Activated CD8-positive, alpha-beta T cell treated with anti-CD3 and anti-CD28 coated beads, Interleukin-2, amount 10 ng/mL, durations not matched to agents 7 days and 5 days (primary cell): ENCODE measurements at regions not wholly inside any gene's neighbourhood (a gene's known extent, or its start where the extent isn't known, plus 50 kb on each side); places are given as distances from the start of the nearest gene placed in this dataset.

Experiments used
- ATAC-seq: fragments of 150-1000 bp; cut with Tn5 transposase; one replicate; pipeline ENCODE4 v1.10.0; 2021; ENCODE audit warnings: moderate library complexity
- CTCF ChIA-PET: fragments of 350-600 bp; sonication (Branson Sonifier 250); formaldehyde crosslinking; loops from one replicate; lab custom pipeline; 2021; ENCODE audit warnings: antibody characterized with exemption; lab: Charles Lee
- POLR2A ChIA-PET: fragments of 350-600 bp; sonication (Branson Sonifier 250); formaldehyde crosslinking; loops from one replicate; lab custom pipeline; 2021; ENCODE audit warnings: antibody characterized with exemption; lab: Charles Lee
- DNase-seq: peaks from one replicate; pipeline ENCODE4 v3.0.0-alpha.2; 2020
- H3K27ac Mint-ChIP-seq: one replicate; pipeline ENCODE4 v1.8.0; 2021; ENCODE audit warnings: mild to moderate bottlenecking, mixed read lengths
- H3K27me3 Mint-ChIP-seq: one replicate; pipeline ENCODE4 v1.8.0; 2021; ENCODE audit warnings: low read depth, mixed read lengths
- H3K36me3 Mint-ChIP-seq: one replicate; pipeline ENCODE4 v1.8.0; 2021; ENCODE audit warnings: low read depth, mixed read lengths
- H3K4me1 Mint-ChIP-seq: one replicate; pipeline ENCODE4 v1.8.0; 2021; ENCODE audit warnings: low read depth, mixed read lengths
- H3K4me3 Mint-ChIP-seq: one replicate; pipeline ENCODE4 v1.8.0; 2021; ENCODE audit warnings: mild to moderate bottlenecking, mixed read lengths
- H3K9me3 Mint-ChIP-seq: one replicate; pipeline ENCODE4 v1.8.0; 2022; ENCODE audit warnings: mixed read lengths; ENCODE audit not compliant: insufficient read depth

DNA sequence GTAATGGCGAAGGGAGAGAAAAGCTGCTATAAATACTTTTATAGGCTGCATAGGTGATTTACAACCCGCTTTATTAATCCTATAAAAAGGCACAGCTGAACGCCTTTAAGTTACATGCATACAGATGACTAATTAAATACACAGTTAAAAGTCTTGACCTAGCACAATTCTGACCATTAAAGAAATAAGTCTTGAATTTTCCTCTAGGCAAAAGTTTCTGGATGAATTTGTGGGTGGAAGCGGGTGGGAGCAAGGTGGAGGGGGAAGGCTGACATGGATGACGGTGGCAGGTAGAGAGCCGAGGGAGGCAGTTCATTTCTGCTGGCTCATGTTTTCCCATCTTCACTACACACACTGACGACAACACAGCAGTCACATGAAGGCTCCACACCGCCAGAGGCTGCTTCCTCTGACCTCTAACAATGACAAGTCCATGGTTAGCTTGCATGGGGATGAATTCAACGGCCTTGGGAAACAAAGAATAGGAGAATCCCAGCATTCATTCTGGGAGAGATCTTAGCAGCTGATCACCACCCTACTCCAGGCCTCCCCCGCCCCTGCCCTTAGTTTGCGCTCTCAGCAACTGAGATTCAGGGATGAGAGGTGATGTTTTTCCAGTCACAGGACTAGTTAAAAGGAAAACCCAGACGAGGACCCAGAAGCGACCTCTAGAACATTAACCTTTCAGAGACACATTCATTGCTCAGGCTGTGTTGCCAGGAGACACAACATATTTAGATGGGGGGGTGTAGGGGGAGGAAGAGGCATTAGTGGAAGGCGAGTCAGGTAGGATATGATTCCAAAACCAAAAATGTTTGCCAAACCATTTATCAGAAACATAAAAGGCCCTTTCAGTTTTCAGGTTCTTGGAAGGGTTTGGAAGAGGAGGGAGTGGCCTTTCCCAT, 329.3 kb downstream of the PIK3R1 start:
- no peak overlapping the region for H3K4me3 Mint-ChIP-seq
- H3K27me3 Mint-ChIP-seq = peaks cover 8% of the 10 kb centered on the region
- H3K9me3 Mint-ChIP-seq = no peaks in the 10 kb centered on the region
- H3K27ac Mint-ChIP-seq = no peak overlapping the region
- DNase-seq (no peak), ATAC-seq (no peak)
- ChIA-PET CTCF (no interaction called here), POLR2A (no interaction called here)
- H3K36me3 Mint-ChIP-seq = no peaks in the 10 kb centered on the region
- H3K4me1 Mint-ChIP-seq = no peaks in the 10 kb centered on the region

DNA sequence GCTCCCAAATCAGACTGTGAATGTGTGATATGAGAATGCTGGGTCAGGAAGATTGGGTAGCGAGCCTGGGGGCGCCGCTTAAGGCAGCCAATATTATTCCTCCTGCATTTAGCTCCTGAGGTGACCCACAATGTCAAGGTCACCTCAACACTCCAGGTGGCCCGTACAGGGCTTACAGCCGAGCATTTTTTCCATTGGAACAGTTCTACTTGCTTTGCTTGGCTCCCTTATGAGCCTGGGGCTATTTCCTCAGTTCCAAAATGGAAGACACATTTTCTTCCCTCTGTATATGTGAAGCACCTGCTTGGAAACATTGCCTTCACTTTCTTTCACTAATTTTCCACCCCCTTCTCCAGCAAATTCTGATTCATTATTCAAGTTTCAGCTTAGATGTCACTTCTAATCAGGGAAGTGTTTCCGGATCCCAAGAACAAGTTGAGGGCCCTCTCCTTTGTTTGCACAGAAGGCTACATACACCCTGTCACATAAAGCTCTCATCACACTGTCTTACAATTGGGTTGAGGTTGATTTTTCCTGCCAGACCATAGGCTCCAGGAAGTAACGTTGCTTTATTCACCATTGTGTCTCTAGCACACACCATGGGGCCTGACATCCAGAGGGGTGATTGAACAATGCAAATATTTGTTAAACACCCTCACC, 330.2 kb downstream of the PIK3R1 start:
- Mint-ChIP-seq H3K27me3 (peaks cover 4% of the 10 kb centered on the region), H3K4me1 (no peaks in the 10 kb centered on the region), H3K27ac (no peak overlapping the region), H3K9me3 (no peaks in the 10 kb centered on the region), H3K4me3 (no peak overlapping the region), H3K36me3 (no peaks in the 10 kb centered on the region)
- ATAC-seq (no peak), DNase-seq (no peak)
- ChIA-PET CTCF (no interaction called here), POLR2A (interaction anchor here (0.6 kb wide), 1 partner anchor 178 kb away, joined by 3 read pairs; no protein-coding TSS in a partner anchor)

DNA sequence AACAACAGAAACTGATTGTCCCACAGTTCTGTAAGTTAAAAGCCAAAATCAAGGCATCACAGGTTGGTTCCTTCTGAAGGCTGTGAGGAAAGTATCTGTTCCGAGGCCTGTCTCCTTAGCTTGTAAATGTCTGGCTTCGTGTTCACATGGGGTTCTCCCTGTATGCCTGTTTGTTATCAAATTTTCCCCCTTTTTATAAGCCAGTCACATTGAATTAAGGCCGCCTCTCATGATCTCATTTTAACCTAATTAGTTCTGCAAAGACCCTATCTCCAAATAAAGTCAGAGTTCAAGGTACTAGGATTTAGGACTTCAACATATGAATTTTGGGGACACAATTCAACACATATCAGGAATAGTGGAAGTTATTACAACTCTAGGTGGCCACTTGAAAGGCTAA, 331.5 kb downstream of the PIK3R1 start:
- H3K4me1 Mint-ChIP-seq = no peaks in the 10 kb centered on the region
- no peak overlapping the region for H3K4me3 Mint-ChIP-seq
- peaks cover 4% of the 10 kb centered on the region for H3K27me3 Mint-ChIP-seq
- DNase-seq (no peak), ATAC-seq (no peak)
- no peak overlapping the region for H3K27ac Mint-ChIP-seq
- no peaks in the 10 kb centered on the region for H3K36me3 Mint-ChIP-seq
- POLR2A ChIA-PET = no interaction called here
- CTCF ChIA-PET = no interaction called here
- H3K9me3 Mint-ChIP-seq = no peaks in the 10 kb centered on the region

DNA sequence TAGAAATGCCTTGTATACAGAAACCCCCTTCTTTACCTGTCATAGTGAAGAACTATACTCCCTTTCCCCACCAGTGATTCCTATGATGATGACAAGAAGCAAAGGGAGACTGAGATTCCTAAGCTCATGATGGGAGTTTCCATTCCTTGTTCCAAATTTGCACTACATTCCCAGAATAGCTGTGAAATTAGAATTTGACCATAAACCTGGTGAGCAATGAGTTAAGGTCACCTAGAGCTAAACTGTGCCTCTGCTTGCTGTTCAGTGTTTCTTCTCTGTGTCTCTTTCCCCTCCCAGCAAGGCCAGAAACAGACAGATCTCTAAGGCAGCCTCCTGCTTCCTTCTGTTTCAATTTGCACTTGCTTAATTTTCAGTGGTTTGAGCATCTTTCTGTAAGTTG, 332.1 kb downstream of the PIK3R1 start:
- Mint-ChIP-seq H3K36me3 (no peaks in the 10 kb centered on the region), H3K9me3 (no peaks in the 10 kb centered on the region), H3K4me3 (no peak overlapping the region), H3K27me3 (peaks cover 1% of the 10 kb centered on the region), H3K27ac (no peak overlapping the region), H3K4me1 (no peaks in the 10 kb centered on the region)
- POLR2A ChIA-PET = no interaction called here
- CTCF ChIA-PET = no interaction called here
- DNase-seq (no peak), ATAC-seq (no peak)

DNA sequence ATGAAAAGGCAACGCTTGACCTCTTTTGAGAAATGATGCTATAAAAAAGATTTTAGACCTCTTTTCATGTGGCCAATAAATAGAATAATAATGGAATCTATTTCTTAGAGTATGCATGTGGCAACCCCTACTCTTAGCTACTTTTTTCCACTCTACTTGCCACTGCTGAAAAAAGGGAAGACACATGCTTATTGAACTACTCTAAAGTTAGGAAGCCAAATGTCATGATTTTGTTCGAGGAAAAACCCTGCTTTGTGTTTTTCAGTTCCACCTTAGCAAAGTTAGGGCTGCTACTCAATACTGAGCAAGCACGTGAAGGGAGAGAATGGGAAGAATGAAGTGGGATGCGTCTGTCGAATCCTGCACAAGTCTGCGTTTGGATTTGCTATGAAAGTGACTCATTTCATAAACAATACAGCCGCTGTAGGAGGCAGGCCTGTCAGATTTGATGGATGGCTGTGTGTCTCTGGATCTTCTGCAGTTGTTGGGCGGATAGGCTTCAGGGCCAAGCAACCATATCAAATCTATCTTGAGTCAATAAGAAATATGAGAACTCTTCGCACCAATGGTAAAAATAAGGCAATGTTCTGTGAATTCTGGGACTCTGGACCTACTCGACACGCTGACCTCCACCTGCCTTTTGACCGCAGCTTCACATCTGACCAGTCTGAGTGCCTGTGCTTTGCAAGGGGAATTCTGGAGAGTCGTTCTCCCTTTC, 333.6 kb downstream of the PIK3R1 start:
- H3K4me3 Mint-ChIP-seq = no peak overlapping the region
- POLR2A ChIA-PET = no interaction called here
- H3K4me1 Mint-ChIP-seq = no peaks in the 10 kb centered on the region
- no peaks in the 10 kb centered on the region for H3K9me3 Mint-ChIP-seq
- no peak overlapping the region for H3K27ac Mint-ChIP-seq
- no peaks in the 10 kb centered on the region for H3K36me3 Mint-ChIP-seq
- H3K27me3 Mint-ChIP-seq = no peaks in the 10 kb centered on the region
- ATAC-seq (no peak), DNase-seq (no peak)
- CTCF ChIA-PET = no interaction called here

DNA sequence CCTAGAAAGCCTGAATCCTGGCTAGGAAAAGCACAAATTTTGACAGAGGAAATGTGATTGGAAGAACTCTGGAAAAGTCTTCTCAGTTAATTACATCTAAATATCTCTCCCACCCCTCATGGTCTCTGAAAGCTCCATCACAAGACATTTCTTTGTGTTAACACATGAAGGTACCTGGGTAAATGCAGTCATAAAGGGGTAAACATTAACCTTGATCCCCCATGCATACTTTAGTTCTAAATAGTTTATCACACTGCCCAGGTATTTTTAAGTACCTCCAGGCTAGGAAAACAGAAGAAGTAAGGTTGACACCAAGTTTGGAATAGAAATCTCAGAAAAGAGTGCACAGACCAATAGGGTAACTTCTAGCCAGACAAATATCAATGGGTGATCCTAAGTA, 334.5 kb downstream of the PIK3R1 start:
- H3K4me1 Mint-ChIP-seq = no peaks in the 10 kb centered on the region
- CTCF ChIA-PET = no interaction called here
- H3K27me3 Mint-ChIP-seq = no peaks in the 10 kb centered on the region
- H3K9me3 Mint-ChIP-seq = no peaks in the 10 kb centered on the region
- POLR2A ChIA-PET = no interaction called here
- no peak overlapping the region for H3K4me3 Mint-ChIP-seq
- H3K27ac Mint-ChIP-seq = no peak overlapping the region
- ATAC-seq = no peak
- H3K36me3 Mint-ChIP-seq = no peaks in the 10 kb centered on the region
- DNase-seq = no peak

DNA sequence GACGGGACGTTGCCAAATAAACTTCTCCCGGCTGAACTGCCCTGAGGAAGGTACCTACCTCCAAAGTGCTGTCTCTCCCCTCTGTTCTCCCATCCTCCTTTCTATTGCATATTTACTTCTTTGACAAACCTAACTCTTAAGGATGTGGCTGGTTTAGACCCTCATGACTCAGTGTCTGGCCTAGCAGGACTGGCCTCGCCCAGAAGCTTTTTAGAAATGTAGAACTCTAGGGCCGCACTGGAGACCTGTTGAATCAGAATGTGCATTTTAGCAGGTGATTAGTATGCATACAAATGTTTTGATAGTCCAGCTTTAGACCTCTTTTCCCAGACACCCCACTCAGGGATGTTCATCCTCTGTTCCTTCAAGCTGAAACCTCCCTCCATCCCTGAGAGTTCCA, 335.9 kb downstream of the PIK3R1 start:
- no peaks in the 10 kb centered on the region for H3K4me1 Mint-ChIP-seq
- DNase-seq (no peak), ATAC-seq (no peak)
- no peak overlapping the region for H3K27ac Mint-ChIP-seq
- no peaks in the 10 kb centered on the region for H3K27me3 Mint-ChIP-seq
- no peaks in the 10 kb centered on the region for H3K9me3 Mint-ChIP-seq
- H3K36me3 Mint-ChIP-seq = no peaks in the 10 kb centered on the region
- ChIA-PET CTCF (no interaction called here), POLR2A (no interaction called here)
- no peak overlapping the region for H3K4me3 Mint-ChIP-seq

DNA sequence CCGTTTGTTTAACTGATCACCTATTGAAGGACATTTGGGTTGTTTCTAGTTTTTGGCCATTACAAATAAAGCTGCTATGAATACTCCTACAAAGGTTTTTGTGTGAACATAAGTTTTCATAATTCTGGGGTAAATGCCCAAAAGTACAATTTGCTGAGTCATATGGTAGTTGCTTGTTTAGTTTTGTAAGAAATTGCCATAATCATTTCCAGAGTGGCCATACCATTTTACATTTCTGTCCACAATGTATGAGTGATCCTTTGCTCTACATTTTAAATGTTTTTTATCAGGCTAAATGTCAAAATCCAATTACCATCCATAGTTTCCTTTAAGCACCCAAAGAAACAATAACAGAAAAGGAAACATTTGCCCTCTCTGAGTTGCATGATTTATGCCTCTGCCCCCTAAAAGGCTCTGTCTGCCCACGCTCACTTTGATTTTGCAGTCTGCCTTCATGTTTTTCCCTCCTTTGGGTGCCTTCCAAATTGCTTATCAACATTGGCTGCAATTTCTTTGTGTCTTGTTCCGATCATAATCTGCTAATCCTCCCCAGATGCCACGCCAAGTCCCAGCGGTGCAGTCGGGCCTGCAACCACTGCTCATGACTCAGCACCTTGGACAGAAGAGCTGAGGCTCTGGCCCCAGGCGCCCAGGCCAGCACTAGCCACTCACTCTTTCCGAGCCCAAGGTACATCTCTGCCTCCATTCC, 339.2 kb downstream of the PIK3R1 start:
- POLR2A ChIA-PET = no interaction called here
- no peak overlapping the region for H3K4me3 Mint-ChIP-seq
- ATAC-seq (no peak), DNase-seq (no peak)
- H3K4me1 Mint-ChIP-seq = no peaks in the 10 kb centered on the region
- no peak overlapping the region for H3K27ac Mint-ChIP-seq
- H3K27me3 Mint-ChIP-seq = no peaks in the 10 kb centered on the region
- H3K9me3 Mint-ChIP-seq = no peaks in the 10 kb centered on the region
- no peaks in the 10 kb centered on the region for H3K36me3 Mint-ChIP-seq
- CTCF ChIA-PET = no interaction called here

DNA sequence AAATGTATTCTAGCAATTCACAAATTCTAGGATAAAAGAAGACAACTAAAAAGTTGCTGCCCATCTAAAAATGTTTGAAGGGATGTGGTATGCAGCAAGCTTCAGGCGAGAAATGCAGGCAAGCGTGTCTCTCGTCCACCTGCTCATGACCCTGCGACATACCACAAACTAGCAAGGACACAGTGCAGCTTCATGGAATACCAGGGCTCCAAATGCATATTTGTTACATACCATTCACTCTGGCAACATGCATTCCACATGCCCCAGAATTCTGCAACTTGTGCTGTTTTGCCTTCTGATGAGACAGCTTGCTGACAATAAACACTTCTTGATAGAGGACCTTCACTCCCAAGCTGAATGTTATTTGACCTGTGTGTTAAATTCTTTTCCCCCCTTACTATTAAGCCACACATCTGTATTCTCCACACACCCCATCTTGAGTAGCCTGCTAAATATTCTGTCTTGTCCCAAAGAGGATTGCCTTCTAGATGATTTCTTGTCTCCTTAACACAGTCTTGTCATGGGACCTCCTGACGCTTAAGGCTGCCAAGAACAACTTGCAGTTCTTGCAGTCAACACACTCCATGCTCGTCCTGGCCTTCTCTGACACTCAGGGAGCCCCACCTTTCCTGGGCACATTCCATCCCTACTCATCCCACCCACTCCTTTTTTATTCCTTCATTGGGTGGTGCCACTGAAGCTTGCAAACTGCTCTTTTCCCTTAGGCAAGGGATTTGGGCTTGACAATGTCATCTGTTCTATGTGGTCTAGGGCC, 340.5 kb downstream of the PIK3R1 start:
- ChIA-PET POLR2A (no interaction called here), CTCF (no interaction called here)
- Mint-ChIP-seq H3K9me3 (no peaks in the 10 kb centered on the region), H3K4me3 (no peak overlapping the region), H3K27ac (no peak overlapping the region), H3K36me3 (no peaks in the 10 kb centered on the region), H3K27me3 (no peaks in the 10 kb centered on the region), H3K4me1 (no peaks in the 10 kb centered on the region)
- DNase-seq = no peak
- no peak for ATAC-seq

DNA sequence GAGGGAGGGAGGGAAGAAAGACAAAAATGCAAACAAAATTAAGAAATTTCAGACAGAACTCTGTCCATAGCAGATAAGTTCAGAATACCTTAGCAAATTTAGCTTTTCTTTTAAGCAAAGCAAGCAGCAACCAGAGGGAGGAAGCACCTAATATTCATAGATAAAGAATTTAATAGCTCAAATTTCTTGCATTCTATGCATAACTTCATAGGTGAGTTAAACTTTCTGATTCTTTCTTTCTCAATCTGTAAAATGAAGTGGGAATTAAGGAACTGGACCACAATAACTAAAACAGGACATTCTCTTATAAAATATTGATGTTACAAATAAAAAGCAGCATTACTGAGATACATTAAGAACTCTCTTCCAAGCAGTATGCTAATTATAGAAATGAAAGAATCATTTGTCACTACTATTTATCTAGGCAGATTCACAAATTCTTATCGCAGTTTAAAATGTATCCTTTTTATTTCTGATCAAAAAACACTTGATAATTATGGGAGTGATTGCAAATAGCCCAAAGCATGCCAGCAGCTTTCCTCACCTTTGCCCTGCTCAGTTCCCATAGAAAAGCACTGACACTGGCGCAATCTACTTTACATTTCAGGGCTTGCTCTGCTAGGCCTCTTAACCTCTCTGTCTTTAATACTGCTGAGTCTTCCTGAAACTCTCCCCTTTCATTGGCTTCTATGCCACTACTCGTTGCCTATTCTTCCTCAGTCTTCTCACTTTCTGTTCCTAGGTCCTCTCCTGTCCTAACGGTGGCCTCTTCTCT, 341.8 kb downstream of the PIK3R1 start:
- Mint-ChIP-seq H3K27ac (no peak overlapping the region), H3K27me3 (no peaks in the 10 kb centered on the region), H3K4me1 (no peaks in the 10 kb centered on the region), H3K36me3 (no peaks in the 10 kb centered on the region), H3K4me3 (no peak overlapping the region), H3K9me3 (no peaks in the 10 kb centered on the region)
- CTCF ChIA-PET = no interaction called here
- DNase-seq (no peak), ATAC-seq (no peak)
- POLR2A ChIA-PET = no interaction called here

DNA sequence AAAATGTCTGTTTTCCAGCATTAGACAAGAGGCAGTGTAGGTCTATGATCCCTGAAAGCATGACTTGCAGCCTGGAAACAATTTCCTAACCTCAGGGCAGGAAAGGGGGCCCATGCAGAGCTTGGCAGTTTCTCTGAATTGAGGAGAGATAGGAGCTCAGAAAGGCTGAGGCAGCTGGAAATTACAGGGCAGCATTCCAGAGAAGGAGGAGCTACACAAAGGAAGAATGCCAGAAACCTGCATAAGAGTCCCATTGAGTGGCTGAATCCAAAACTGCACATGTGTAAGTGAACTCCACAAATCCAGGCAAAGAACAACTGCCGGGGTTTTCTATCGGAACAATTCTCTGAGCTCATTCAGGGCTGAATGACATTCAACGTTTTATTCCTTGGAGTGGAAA, 346.8 kb downstream of the PIK3R1 start:
- H3K4me3 Mint-ChIP-seq = no peak overlapping the region
- no peak for DNase-seq
- H3K27ac Mint-ChIP-seq = no peak overlapping the region
- CTCF ChIA-PET = no interaction called here
- no peaks in the 10 kb centered on the region for H3K27me3 Mint-ChIP-seq
- H3K36me3 Mint-ChIP-seq = no peaks in the 10 kb centered on the region
- no peak for ATAC-seq
- POLR2A ChIA-PET = interaction anchor here (0.5 kb wide), 1 partner anchor 1900 kb away, joined by 4 read pairs; no protein-coding TSS in a partner anchor
- H3K4me1 Mint-ChIP-seq = no peaks in the 10 kb centered on the region
- no peaks in the 10 kb centered on the region for H3K9me3 Mint-ChIP-seq
